ENCODE measurements at regions not wholly inside any gene's neighbourhood (a gene's known extent, or its start where the extent isn't known, plus 50 kb on each side); places are given as distances from the start of the nearest gene placed in this dataset.

GRCh38 chr4:116320859-116321258 lies 764.5 kb downstream of the TRAM1L1 start:
- TF ChIP-seq REST (IDR thresholded peaks at IDR 0.05; ENCODE audit: insufficient read depth in 1 of 2, low read depth in 2 of 2, low read length in 2 of 2): no peak
- TF ChIP-seq TAF1 (IDR thresholded peaks at IDR 0.05; ENCODE audit: borderline replicate concordance, insufficient read depth, low read length): no peak
- TF ChIP-seq FOXP2 (optimal IDR thresholded peaks at IDR 0.05; ENCODE audit: borderline replicate concordance, extremely low read depth, extremely low read length, insufficient read depth): no peak
- TF ChIP-seq SIN3A (IDR thresholded peaks at IDR 0.05; ENCODE audit: borderline replicate concordance, insufficient read depth, low read length): no peak
- TF ChIP-seq POLR2AphosphoS5 (IDR thresholded peaks at IDR 0.05; ENCODE audit: low read depth, low read length): no peak

GRCh38 chr4:116303736-116304188 lies 781.6 kb downstream of the TRAM1L1 start:
- TF ChIP-seq TAF1 (IDR thresholded peaks at IDR 0.05; ENCODE audit: borderline replicate concordance, insufficient read depth, low read length) (no peak), SIN3A (IDR thresholded peaks at IDR 0.05; ENCODE audit: borderline replicate concordance, insufficient read depth, low read length) (no peak), REST (IDR thresholded peaks at IDR 0.05; ENCODE audit: insufficient read depth in 1 of 2, low read depth in 2 of 2, low read length in 2 of 2) (no peak), POLR2AphosphoS5 (IDR thresholded peaks at IDR 0.05; ENCODE audit: low read depth, low read length) (no peak), FOXP2 (optimal IDR thresholded peaks at IDR 0.05; ENCODE audit: borderline replicate concordance, extremely low read depth, extremely low read length, insufficient read depth) (no peak)

GRCh38 chr4:116302990-116303735 lies 782.2 kb downstream of the TRAM1L1 start:
- no peak for TF ChIP-seq REST (IDR thresholded peaks at IDR 0.05; ENCODE audit: insufficient read depth in 1 of 2, low read depth in 2 of 2, low read length in 2 of 2)
- no peak for TF ChIP-seq SIN3A (IDR thresholded peaks at IDR 0.05; ENCODE audit: borderline replicate concordance, insufficient read depth, low read length)
- TF ChIP-seq FOXP2 (optimal IDR thresholded peaks at IDR 0.05; ENCODE audit: borderline replicate concordance, extremely low read depth, extremely low read length, insufficient read depth): no peak
- TF ChIP-seq POLR2AphosphoS5 (IDR thresholded peaks at IDR 0.05; ENCODE audit: low read depth, low read length): no peak
- no peak for TF ChIP-seq TAF1 (IDR thresholded peaks at IDR 0.05; ENCODE audit: borderline replicate concordance, insufficient read depth, low read length)

GRCh38 chr4:116275006-116275405 lies 810.4 kb downstream of the TRAM1L1 start:
- TF ChIP-seq POLR2AphosphoS5 (IDR thresholded peaks at IDR 0.05; ENCODE audit: low read depth, low read length) (no peak), SIN3A (IDR thresholded peaks at IDR 0.05; ENCODE audit: borderline replicate concordance, insufficient read depth, low read length) (no peak), FOXP2 (optimal IDR thresholded peaks at IDR 0.05; ENCODE audit: borderline replicate concordance, extremely low read depth, extremely low read length, insufficient read depth) (no peak), TAF1 (IDR thresholded peaks at IDR 0.05; ENCODE audit: borderline replicate concordance, insufficient read depth, low read length) (no peak), REST (IDR thresholded peaks at IDR 0.05; ENCODE audit: insufficient read depth in 1 of 2, low read depth in 2 of 2, low read length in 2 of 2) (no peak)

Data from PFSK-1 (cell line).